ENCODE measurements at regions not wholly inside any gene's neighbourhood (a gene's known extent, or its start where the extent isn't known, plus 50 kb on each side); places are given as distances from the start of the nearest gene placed in this dataset.
A peak's percentile ranks its signal among the peaks of the same experiment; 100 is the strongest.

- TF ChIP-seq CTCF (IDR thresholded peaks at IDR 0.05) (peak; percentile 74 to 80 (median 77)), POLR2AphosphoS5 (IDR thresholded peaks at IDR 0.05) (no peak)
These were observed 219.2 kb downstream of the RBFOX3 start for GRCh38 chr17:79391376-79392233.

All from breast epithelium (tissue), 3 donors.